Mammary epithelial cell (primary cell): ENCODE measurements at regions not wholly inside any gene's neighbourhood (a gene's known extent, or its start where the extent isn't known, plus 50 kb on each side); places are given as distances from the start of the nearest gene placed in this dataset.

ENCODE experiments used
- EZH2 ChIP-seq: IDR thresholded peaks from 2 replicates; pipeline ENCODE4 v1.6.1; 2012; ENCODE audit warnings: low read length, inconsistent platforms, borderline replicate concordance
- TF ChIP-seq, protein P1 (sequence below), 2 donors: IDR thresholded peaks in 1 of 2; conservative IDR thresholded peaks in 1 of 2; 2 replicates each; pipeline ENCODE4 v1.5.1; 2011 to 2012; ENCODE audit warnings: inconsistent platforms in 2 of 2, low read length in 2 of 2, mild to moderate bottlenecking in 2 of 2, control low read depth in 1 of 2, low read depth in 1 of 2; ENCODE audit not compliant: insufficient read depth in 1 of 2; ENCODE audit errors: extremely low read depth in 1 of 2

GRCh38 chr4:181982856-181983255 is 260.3 kb upstream of the TENM3 start:
- TF ChIP-seq, protein P1, sequence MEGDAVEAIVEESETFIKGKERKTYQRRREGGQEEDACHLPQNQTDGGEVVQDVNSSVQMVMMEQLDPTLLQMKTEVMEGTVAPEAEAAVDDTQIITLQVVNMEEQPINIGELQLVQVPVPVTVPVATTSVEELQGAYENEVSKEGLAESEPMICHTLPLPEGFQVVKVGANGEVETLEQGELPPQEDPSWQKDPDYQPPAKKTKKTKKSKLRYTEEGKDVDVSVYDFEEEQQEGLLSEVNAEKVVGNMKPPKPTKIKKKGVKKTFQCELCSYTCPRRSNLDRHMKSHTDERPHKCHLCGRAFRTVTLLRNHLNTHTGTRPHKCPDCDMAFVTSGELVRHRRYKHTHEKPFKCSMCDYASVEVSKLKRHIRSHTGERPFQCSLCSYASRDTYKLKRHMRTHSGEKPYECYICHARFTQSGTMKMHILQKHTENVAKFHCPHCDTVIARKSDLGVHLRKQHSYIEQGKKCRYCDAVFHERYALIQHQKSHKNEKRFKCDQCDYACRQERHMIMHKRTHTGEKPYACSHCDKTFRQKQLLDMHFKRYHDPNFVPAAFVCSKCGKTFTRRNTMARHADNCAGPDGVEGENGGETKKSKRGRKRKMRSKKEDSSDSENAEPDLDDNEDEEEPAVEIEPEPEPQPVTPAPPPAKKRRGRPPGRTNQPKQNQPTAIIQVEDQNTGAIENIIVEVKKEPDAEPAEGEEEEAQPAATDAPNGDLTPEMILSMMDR (conservative IDR thresholded peaks at IDR 0.05 in 1 of 2, IDR thresholded peaks at IDR 0.05 in 1 of 2; ENCODE audit: extremely low read depth in 1 of 2, insufficient read depth in 1 of 2, low read depth in 1 of 2, low read length in 2 of 2), result no peak
- TF ChIP-seq EZH2, result no peak
